Panc1 (cell line): ENCODE measurements at regions not wholly inside any gene's neighbourhood (a gene's known extent, or its start where the extent isn't known, plus 50 kb on each side); places are given as distances from the start of the nearest gene placed in this dataset.

ENCODE experiments used
- POLR2AphosphoS5 ChIP-seq: IDR thresholded peaks from 2 replicates; pipeline ENCODE4 v1.6.1; 2012; ENCODE audit warnings: mild to moderate bottlenecking, low read depth, low read length, moderate library complexity
- TF ChIP-seq, protein P1 (sequence below): fragments of 450-650 bp; IDR thresholded peaks from 2 replicates; pipeline ENCODE4 v1.5.1; 2017; ENCODE audit warnings: mild to moderate bottlenecking

DNA sequence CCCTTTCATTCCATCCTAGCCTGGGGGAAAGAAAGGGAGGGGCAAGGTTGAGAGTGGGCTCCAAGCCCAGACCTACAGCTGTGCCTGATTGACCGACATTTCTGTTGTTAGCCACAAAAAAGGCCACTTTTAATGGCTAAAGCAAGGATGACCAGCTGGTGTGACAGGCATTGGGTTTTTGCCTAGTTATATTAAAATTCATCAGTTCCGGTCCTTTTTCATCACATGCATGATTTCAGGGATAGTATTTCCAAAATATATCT lies 192.3 kb downstream of the ZNF326 start:
- no peak for TF ChIP-seq POLR2AphosphoS5
- TF ChIP-seq, protein P1, sequence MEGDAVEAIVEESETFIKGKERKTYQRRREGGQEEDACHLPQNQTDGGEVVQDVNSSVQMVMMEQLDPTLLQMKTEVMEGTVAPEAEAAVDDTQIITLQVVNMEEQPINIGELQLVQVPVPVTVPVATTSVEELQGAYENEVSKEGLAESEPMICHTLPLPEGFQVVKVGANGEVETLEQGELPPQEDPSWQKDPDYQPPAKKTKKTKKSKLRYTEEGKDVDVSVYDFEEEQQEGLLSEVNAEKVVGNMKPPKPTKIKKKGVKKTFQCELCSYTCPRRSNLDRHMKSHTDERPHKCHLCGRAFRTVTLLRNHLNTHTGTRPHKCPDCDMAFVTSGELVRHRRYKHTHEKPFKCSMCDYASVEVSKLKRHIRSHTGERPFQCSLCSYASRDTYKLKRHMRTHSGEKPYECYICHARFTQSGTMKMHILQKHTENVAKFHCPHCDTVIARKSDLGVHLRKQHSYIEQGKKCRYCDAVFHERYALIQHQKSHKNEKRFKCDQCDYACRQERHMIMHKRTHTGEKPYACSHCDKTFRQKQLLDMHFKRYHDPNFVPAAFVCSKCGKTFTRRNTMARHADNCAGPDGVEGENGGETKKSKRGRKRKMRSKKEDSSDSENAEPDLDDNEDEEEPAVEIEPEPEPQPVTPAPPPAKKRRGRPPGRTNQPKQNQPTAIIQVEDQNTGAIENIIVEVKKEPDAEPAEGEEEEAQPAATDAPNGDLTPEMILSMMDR: no peak
